Neuronal stem cell (in vitro differentiated cells): ENCODE measurements at regions not wholly inside any gene's neighbourhood (a gene's known extent, or its start where the extent isn't known, plus 50 kb on each side); places are given as distances from the start of the nearest gene placed in this dataset.
"Not testable (repeated sequence)": the region's sequence is repeated elsewhere in the genome, so short reads cannot be mapped to it uniquely, and the experiment has no call there.

Source experiments
- DNase-seq: peaks from one replicate; pipeline ENCODE4 v3.0.0-alpha.2; 2013; ENCODE audit warnings: low spot score
- H2AFZ ChIP-seq: one replicate; pipeline ENCODE4 v1.6.1; 2013; ENCODE audit warnings: mild to moderate bottlenecking, low read length, inconsistent platforms
- H2AK5ac ChIP-seq: 2 replicates; pipeline ENCODE4 v1.6.1; 2013; ENCODE audit warnings: low read depth, mild to moderate bottlenecking, inconsistent platforms, low read length, moderate library complexity, mixed read lengths
- H2BK120ac ChIP-seq: 2 replicates; pipeline ENCODE4 v1.6.1; 2013; ENCODE audit warnings: low read depth, mild to moderate bottlenecking, inconsistent platforms, low read length, moderate library complexity, mixed read lengths
- H2BK12ac ChIP-seq: one replicate; pipeline ENCODE4 v1.6.1; 2013; ENCODE audit warnings: low read length, inconsistent platforms
- H2BK15ac ChIP-seq: 2 replicates; pipeline ENCODE4 v1.6.1; 2013; ENCODE audit warnings: mild to moderate bottlenecking, low read length, inconsistent platforms, mixed read lengths
- H2BK5ac ChIP-seq: one replicate; pipeline ENCODE4 v1.6.1; 2013; ENCODE audit warnings: inconsistent platforms, mild to moderate bottlenecking, low read length, moderate library complexity
- H3K14ac ChIP-seq: one replicate; pipeline ENCODE4 v1.6.1; 2013; ENCODE audit warnings: low read length, inconsistent platforms
- H3K18ac ChIP-seq: 2 replicates; pipeline ENCODE4 v1.6.1; 2013; ENCODE audit warnings: low read length, inconsistent platforms
- H3K23ac ChIP-seq: 2 replicates; pipeline ENCODE4 v1.6.1; 2013; ENCODE audit warnings: low read depth, mild to moderate bottlenecking, mixed read lengths, low read length, inconsistent platforms; ENCODE audit not compliant: poor library complexity
- H3K27ac ChIP-seq: replicated peaks from 3 replicates; pipeline ENCODE4 v1.5.1; 2013; ENCODE audit warnings: low read length, inconsistent platforms
- H3K27me3 ChIP-seq, 3 experiments: 2 replicates each; pipeline ENCODE4 v1.6.1; 2013; ENCODE audit warnings: low read length in 3 of 3, mild to moderate bottlenecking in 2 of 3, inconsistent platforms in 1 of 3, low read depth in 1 of 3, mixed read lengths in 1 of 3, moderate library complexity in 1 of 3; ENCODE audit not compliant: control insufficient read depth in 3 of 3, insufficient read depth in 3 of 3
- H3K36me3 ChIP-seq, 2 donors: replicated peaks in 1 of 2; 2 replicates each; pipeline ENCODE4 v1.6.1; 2013; ENCODE audit warnings: low read length in 2 of 2; ENCODE audit not compliant: control insufficient read depth in 2 of 2, insufficient read depth in 2 of 2
- H3K4ac ChIP-seq: 2 replicates; pipeline ENCODE4 v1.6.1; 2013; ENCODE audit warnings: inconsistent platforms, mild to moderate bottlenecking, low read length, moderate library complexity
- H3K4me1 ChIP-seq, 2 donors: 1 replicate in 1 of 2; 2 replicates in 1 of 2; pipeline ENCODE4 v1.6.1; 2013; ENCODE audit warnings: low read length in 2 of 2, low read depth in 1 of 2; ENCODE audit not compliant: control insufficient read depth in 2 of 2, insufficient read depth in 1 of 2
- H3K4me2 ChIP-seq: one replicate; pipeline ENCODE4 v1.6.1; 2013; ENCODE audit warnings: mild to moderate bottlenecking, low read length, inconsistent platforms; ENCODE audit not compliant: insufficient read depth, poor library complexity, severe bottlenecking
- H3K4me3 ChIP-seq, 2 donors: 2 replicates each; pipeline ENCODE4 v1.5.1; 2013; ENCODE audit warnings: low read length in 2 of 2, mild to moderate bottlenecking in 2 of 2, inconsistent platforms in 1 of 2, moderate library complexity in 1 of 2
- H3K79me1 ChIP-seq: one replicate; pipeline ENCODE4 v1.6.1; 2013; ENCODE audit warnings: low read depth, mild to moderate bottlenecking, inconsistent platforms, low read length, moderate library complexity
- H3K9ac ChIP-seq: one replicate; pipeline ENCODE4 v1.6.1; 2013; ENCODE audit warnings: mild to moderate bottlenecking, low read depth, low read length, inconsistent platforms; ENCODE audit not compliant: poor library complexity
- H3K9me3 ChIP-seq, 2 donors: replicated peaks in 1 of 2; 2 replicates each; pipeline versions ENCODE3 to v1.6.1; 2013; ENCODE audit warnings: low read length in 2 of 2, mild to moderate bottlenecking in 2 of 2, inconsistent platforms in 1 of 2, low read depth in 1 of 2, mixed read lengths in 1 of 2, moderate library complexity in 1 of 2; ENCODE audit not compliant: control insufficient read depth in 2 of 2, insufficient read depth in 1 of 2
- H4K8ac ChIP-seq: one replicate; pipeline ENCODE4 v1.6.1; 2013; ENCODE audit warnings: low read depth, mild to moderate bottlenecking, inconsistent platforms, low read length, moderate library complexity
- H4K91ac ChIP-seq: one replicate; pipeline ENCODE4 v1.6.1; 2013; ENCODE audit warnings: low read length, low read depth, mild to moderate bottlenecking, inconsistent platforms; ENCODE audit not compliant: poor library complexity
- WGBS, 2 donors: extraction: QIAGEN DNeasy Blood & Tissue Kit; methylation state at CpG; one replicate each; pipeline ENCODE4 v1.1.7; 2013; ENCODE audit warnings: missing lambda C conversion rate in 2 of 2, mixed read lengths in 1 of 2; ENCODE audit not compliant: insufficient read length in 2 of 2, insufficient replicate concordance in 1 of 2; ENCODE audit errors: extremely low coverage in 2 of 2; 5-methylcytosine and 5-hydroxymethylcytosine counted together

- H2BK15ac ChIP-seq: no peak overlapping the region
- no peak overlapping the region for H4K91ac ChIP-seq
- no peak overlapping the region for H2AK5ac ChIP-seq
- no peaks in the 10 kb centered on the region for H3K79me1 ChIP-seq
- H3K23ac ChIP-seq: no peak overlapping the region
- H3K36me3 ChIP-seq: no peaks in the 10 kb centered on the region
- no peaks in the 10 kb centered on the region for H3K27me3 ChIP-seq
- H3K4me1 ChIP-seq: peaks cover 7 to 9% of the 10 kb centered on the region in 2 donors
- H3K4me3 ChIP-seq: no peak overlapping the region
- no peak overlapping the region for H3K4me2 ChIP-seq
- no CpG with 5 or more reads among the region's 6 CpGs for WGBS, 2 donors
- no peak overlapping the region for H3K4ac ChIP-seq
- no peak overlapping the region for H3K27ac ChIP-seq
- no peak overlapping the region for H4K8ac ChIP-seq
- no peak overlapping the region for H2BK120ac ChIP-seq
- H3K9me3 ChIP-seq: no peaks in the 10 kb centered on the region
- no peak overlapping the region for H2BK5ac ChIP-seq
- no peak overlapping the region for H3K9ac ChIP-seq
- no peak overlapping the region for H3K14ac ChIP-seq
- H3K18ac ChIP-seq: no peak overlapping the region
- no peak overlapping the region for H2BK12ac ChIP-seq
- no peak overlapping the region for H2AFZ ChIP-seq
- no peak for DNase-seq
These were observed 173.7 kb upstream of the ZNF217 start for GRCh38 chr20:53767206-53767930.

- H3K4me1 ChIP-seq: peaks cover 7 to 9% of the 10 kb centered on the region in 2 donors
- H2AFZ ChIP-seq: peak overlapping the region; percentile 81
- no peak overlapping the region for H4K8ac ChIP-seq
- H3K18ac ChIP-seq: no peak overlapping the region
- no peak overlapping the region for H3K14ac ChIP-seq
- H3K9me3 ChIP-seq: no peaks in the 10 kb centered on the region
- H4K91ac ChIP-seq: no peak overlapping the region
- no peaks in the 10 kb centered on the region for H3K79me1 ChIP-seq
- H3K27ac ChIP-seq: no peak overlapping the region
- H3K4ac ChIP-seq: no peak overlapping the region
- WGBS, 2 donors: no CpG with 5 or more reads among the region's 2 CpGs
- H3K36me3 ChIP-seq: no peaks in the 10 kb centered on the region
- no peaks in the 10 kb centered on the region for H3K27me3 ChIP-seq
- H2BK120ac ChIP-seq: no peak overlapping the region
- H2AK5ac ChIP-seq: no peak overlapping the region
- H2BK15ac ChIP-seq: no peak overlapping the region
- peak overlapping the region; percentile 34 for H3K4me2 ChIP-seq
- no peak overlapping the region for H2BK12ac ChIP-seq
- no peak overlapping the region for H2BK5ac ChIP-seq
- no peak overlapping the region for H3K23ac ChIP-seq
- H3K9ac ChIP-seq: no peak overlapping the region
- H3K4me3 ChIP-seq: peak overlapping the region in 1 of 2 donors; percentile 33
- no peak for DNase-seq
These were observed 170.8 kb upstream of the ZNF217 start for GRCh38 chr20:53764415-53764800.

DNA sequence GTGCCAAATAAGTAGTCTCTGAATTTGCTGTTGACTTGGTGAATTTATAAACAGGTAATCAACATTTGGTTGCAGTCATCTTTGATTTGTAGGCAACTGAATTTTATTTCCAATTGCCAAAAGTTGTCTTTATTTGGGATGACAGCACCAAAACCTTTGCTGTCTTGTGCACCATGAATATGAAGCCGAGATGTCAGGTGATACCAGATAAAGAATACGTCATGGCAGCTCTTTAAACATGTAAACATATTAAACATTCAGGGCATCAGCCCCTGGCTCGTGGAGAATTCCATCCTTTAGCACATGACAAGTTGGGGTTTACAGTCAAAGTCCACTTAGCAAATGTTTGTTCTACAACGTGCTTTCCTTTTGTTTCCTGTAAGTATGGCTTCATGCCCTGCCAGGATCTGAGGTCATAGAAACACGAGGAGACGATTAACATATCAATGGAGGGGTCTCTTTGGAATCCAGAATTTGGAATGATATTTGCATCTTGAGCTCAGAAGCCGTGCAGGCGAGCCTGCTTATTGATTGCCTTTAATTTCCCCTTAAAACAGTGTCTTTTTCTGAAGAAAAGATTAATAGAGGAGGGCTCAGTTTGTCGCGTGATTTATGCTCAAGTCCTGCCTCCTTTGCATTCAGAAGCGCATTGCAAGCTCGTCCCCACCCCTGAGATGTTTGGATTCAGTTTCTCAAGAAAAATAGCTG, 170.2 kb upstream of the ZNF217 start:
- Histone ChIP-seq H2AFZ (peak overlapping the region; percentile 81), H2AK5ac (no peak overlapping the region), H2BK12ac (no peak overlapping the region), H3K9ac (no peak overlapping the region), H2BK5ac (no peak overlapping the region), H3K4ac (no peak overlapping the region), H3K4me3 (peak overlapping the region in 1 of 2 donors; percentile 33), H3K4me2 (peak overlapping the region; percentile 34), H3K18ac (no peak overlapping the region), H3K27me3 (no peaks in the 10 kb centered on the region), H3K4me1 (peaks cover 7 to 9% of the 10 kb centered on the region in 2 donors), H3K79me1 (no peaks in the 10 kb centered on the region), H3K9me3 (no peaks in the 10 kb centered on the region), H2BK15ac (no peak overlapping the region), H2BK120ac (no peak overlapping the region), H3K27ac (no peak overlapping the region), H4K91ac (no peak overlapping the region), H3K36me3 (no peaks in the 10 kb centered on the region), H3K23ac (no peak overlapping the region), H3K14ac (no peak overlapping the region), H4K8ac (no peak overlapping the region)
- no peak for DNase-seq
- WGBS, 2 donors: no CpG with 5 or more reads among the region's 12 CpGs

GRCh38 chr20:53762423-53762798, 168.8 kb upstream of the ZNF217 start:
- not testable (repeated sequence) for H3K27me3 ChIP-seq, H3K18ac ChIP-seq, H2AK5ac ChIP-seq, H3K27ac ChIP-seq, H3K9ac ChIP-seq, H3K79me1 ChIP-seq, H2BK120ac ChIP-seq, H3K36me3 ChIP-seq, H2AFZ ChIP-seq, H3K23ac ChIP-seq, DNase-seq, H3K14ac ChIP-seq, H4K91ac ChIP-seq, H4K8ac ChIP-seq, H2BK15ac ChIP-seq, H3K9me3 ChIP-seq, H2BK5ac ChIP-seq, H3K4ac ChIP-seq, H2BK12ac ChIP-seq, H3K4me3 ChIP-seq, H3K4me2 ChIP-seq
- WGBS, 2 donors: no CpG with 5 or more reads among the region's 11 CpGs
- peaks cover 7 to 11% of the 10 kb centered on the region in 2 donors for H3K4me1 ChIP-seq
